Fibroblast of lung (primary cell): ENCODE measurements at regions not wholly inside any gene's neighbourhood (a gene's known extent, or its start where the extent isn't known, plus 50 kb on each side); places are given as distances from the start of the nearest gene placed in this dataset.

Experiments
- CTCF ChIP-seq, 2 donors: IDR thresholded peaks in 1 of 2; conservative IDR thresholded peaks in 1 of 2; 1 replicate in 1 of 2; 2 replicates in 1 of 2; pipeline ENCODE4 v1.5.1; 2011 to 2012; ENCODE audit warnings: low read length in 2 of 2, control low read depth in 1 of 2, inconsistent platforms in 1 of 2, low read depth in 1 of 2, mild to moderate bottlenecking in 1 of 2
- EZH2 ChIP-seq: IDR thresholded peaks from 2 replicates; pipeline ENCODE4 v1.5.1; 2012; ENCODE audit warnings: low read length, control low read depth, mild to moderate bottlenecking; ENCODE audit errors: missing control alignments

GRCh38 chr2:194383401-194383800, 1273.6 kb upstream of the SLC39A10 start:
- TF ChIP-seq CTCF (conservative IDR thresholded peaks at IDR 0.05 in 1 of 2, IDR thresholded peaks at IDR 0.05 in 1 of 2; ENCODE audit: low read depth in 1 of 2, low read length in 2 of 2) (no peak), EZH2 (no peak)
